Panc1 (cell line): ENCODE measurements at regions not wholly inside any gene's neighbourhood (a gene's known extent, or its start where the extent isn't known, plus 50 kb on each side); places are given as distances from the start of the nearest gene placed in this dataset.

ENCODE experiments used
- ATAC-seq: fragments of 200-7000 bp; cut with Tn5 transposase; 2 replicates; pipeline ENCODE4 v1.9.1; 2020; ENCODE audit warnings: mild to moderate bottlenecking, moderate library complexity
- BruUV-seq: library from RNA; stranded (reverse); fragments of 400-500 nt; replicated peaks from 2 replicates; lab custom pipeline; 2021; lab: Mats Ljungman, UMichigan
- CTCF ChIA-PET: fragments of 300-600 bp; sonication (Branson Sonifier 250); formaldehyde crosslinking; loops from one replicate; lab custom pipeline; 2022; ENCODE audit warnings: antibody characterized with exemption; lab: Charles Lee
- POLR2A ChIA-PET: fragments of 300-600 bp; sonication (Branson Sonifier 250); formaldehyde crosslinking; loops from one replicate; lab custom pipeline; 2022; ENCODE audit warnings: antibody characterized with exemption; lab: Charles Lee
- DNase-seq: peaks from one replicate; pipeline ENCODE4 v3.0.0-alpha.2; 2010; ENCODE audit warnings: low read depth, low spot score
- H3K27ac ChIP-seq: 2 replicates; pipeline ENCODE4 v1.5.1; 2011; ENCODE audit warnings: mild to moderate bottlenecking, low read length, inconsistent platforms
- H3K27me3 ChIP-seq: fragments of 200-500 bp; sonication (Bioruptor generic); 2 replicates; pipeline ENCODE4 v1.6.0; 2014; ENCODE audit warnings: low read length, inconsistent platforms; ENCODE audit not compliant: control insufficient read depth, insufficient read depth
- H3K36me3 ChIP-seq: fragments of 200-500 bp; sonication (Bioruptor generic); 2 replicates; pipeline ENCODE4 v1.5.1; 2014; ENCODE audit warnings: inconsistent platforms, mild to moderate bottlenecking, low read length, moderate library complexity; ENCODE audit not compliant: control insufficient read depth, insufficient read depth
- H3K4me1 ChIP-seq: 2 replicates; pipeline ENCODE4 v1.5.1; 2011; ENCODE audit warnings: inconsistent platforms, mild to moderate bottlenecking, low read length, moderate library complexity; ENCODE audit not compliant: control insufficient read depth, insufficient read depth
- H3K4me3 ChIP-seq, 2 experiments: 2 replicates each; pipeline ENCODE4 v1.5.1; 2011 to 2012; ENCODE audit warnings: low read depth in 2 of 2, low read length in 2 of 2, mild to moderate bottlenecking in 2 of 2, inconsistent platforms in 1 of 2, moderate library complexity in 1 of 2
- H3K9me3 ChIP-seq: fragments of 200-500 bp; sonication (Bioruptor generic); 2 replicates; pipeline ENCODE4 v1.5.1; 2014; ENCODE audit warnings: low read depth, mild to moderate bottlenecking, inconsistent platforms, low read length, moderate library complexity; ENCODE audit not compliant: control insufficient read depth, insufficient read depth
- CTCF ChIP-seq: fragments of 450-650 bp; IDR thresholded peaks from 2 replicates; pipeline ENCODE4 v1.5.1; 2017; ENCODE audit warnings: mild to moderate bottlenecking
- POLR2AphosphoS5 ChIP-seq: IDR thresholded peaks from 2 replicates; pipeline ENCODE4 v1.6.1; 2012; ENCODE audit warnings: mild to moderate bottlenecking, low read depth, low read length, moderate library complexity
- REST ChIP-seq, 2 experiments: IDR thresholded peaks; 2 replicates each; pipeline ENCODE4 v1.6.1; 2011 to 2012; ENCODE audit warnings: low read depth in 2 of 2, control low read depth in 1 of 2, low read length in 1 of 2, mild to moderate bottlenecking in 1 of 2, moderate library complexity in 1 of 2; ENCODE audit not compliant: insufficient read depth in 1 of 2
- SIN3A ChIP-seq: IDR thresholded peaks from 2 replicates; pipeline ENCODE4 v1.6.1; 2012; ENCODE audit warnings: low read depth, mild to moderate bottlenecking, low read length, moderate library complexity, borderline replicate concordance; ENCODE audit not compliant: insufficient read depth
- TCF7L2 ChIP-seq: IDR thresholded peaks from 2 replicates; pipeline ENCODE4 v1.6.1; 2011; ENCODE audit warnings: mild to moderate bottlenecking, low read depth, low read length, inconsistent platforms
- in situ Hi-C: cut with HindIII; loops from 2 replicates; pipeline ENCODE4 v1.10.0; 2016; ENCODE audit warnings: low sequenced_read_pairs, low pct_unique_long_range_greater_than_20kb
- intact Hi-C: fragments of 100-400 bp; cut with micrococcal nuclease; formaldehyde crosslinking; loops from one replicate; pipeline ENCODE4 v1.10.0; 2022; ENCODE audit not compliant: unreplicated experiment

- in situ Hi-C loops (no loop called here), intact Hi-C loops (no loop called here)
- Histone ChIP-seq H3K4me1 (no peaks in the 10 kb centered on the region), H3K27ac (no peak overlapping the region), H3K36me3 (no peaks in the 10 kb centered on the region), H3K4me3 (no peak overlapping the region), H3K9me3 (no peaks in the 10 kb centered on the region), H3K27me3 (no peaks in the 10 kb centered on the region)
- no peak for ATAC-seq
- BruUV-seq: no TSS peak
- POLR2A ChIA-PET: no interaction called here
- TF ChIP-seq REST (IDR thresholded peaks at IDR 0.05; ENCODE audit: insufficient read depth in 1 of 2, low read depth in 2 of 2, low read length in 1 of 2): no peak
- TF ChIP-seq POLR2AphosphoS5: no peak
- no peak for TF ChIP-seq CTCF
- TF ChIP-seq SIN3A: no peak
- TF ChIP-seq TCF7L2: no peak
- DNase-seq: no peak
- CTCF ChIA-PET: no interaction called here
Observed at GRCh38 chr3:99286266-99286845, 352.0 kb upstream of the COL8A1 start.

DNA sequence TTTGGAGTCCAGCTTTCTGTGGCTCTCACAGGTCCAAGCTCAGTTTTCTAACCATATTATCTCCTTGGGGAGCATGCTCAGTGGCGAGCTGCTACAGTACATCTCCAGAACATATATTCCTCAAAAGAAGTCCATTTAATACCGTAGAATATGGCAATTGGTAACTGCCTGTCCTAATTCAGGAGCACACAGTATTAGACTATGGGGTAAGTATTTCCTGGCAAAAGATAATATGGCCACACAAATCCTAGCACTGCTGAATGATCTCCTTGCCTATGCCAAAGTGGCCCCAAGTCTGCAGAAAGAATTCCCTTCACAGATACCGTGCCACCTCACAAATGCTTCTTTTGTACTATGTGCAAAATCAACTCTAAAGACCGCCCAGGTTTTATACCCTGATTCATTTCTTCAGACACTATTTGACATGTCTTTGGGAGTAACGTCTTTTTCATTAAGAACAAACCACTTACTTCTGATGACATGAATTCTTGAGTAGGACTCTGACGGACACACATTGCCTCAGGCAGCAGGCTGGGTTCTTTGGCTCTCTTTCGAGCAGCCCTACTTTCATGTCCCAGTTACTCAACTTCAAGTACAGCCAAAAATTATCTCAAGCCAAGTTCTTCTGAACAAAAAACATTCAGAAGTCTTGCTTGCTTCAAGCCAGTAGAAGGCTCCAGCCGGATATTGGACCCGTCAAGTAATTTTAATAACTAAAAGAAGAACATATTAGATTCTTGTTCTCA is 368.3 kb upstream of the DCBLD2 start:
- no TSS peak for BruUV-seq
- no peak overlapping the region for H3K27ac ChIP-seq
- in situ Hi-C loops (no loop called here), intact Hi-C loops (no loop called here)
- ChIA-PET CTCF (no interaction called here), POLR2A (no interaction called here)
- no peak overlapping the region for H3K4me3 ChIP-seq
- no peaks in the 10 kb centered on the region for H3K36me3 ChIP-seq
- DNase-seq (no peak), ATAC-seq (no peak)
- H3K9me3 ChIP-seq: 0 out of 2 replicates have a peak, but pooled peaks cover 3% of the 10 kb centered on the region
- no peaks in the 10 kb centered on the region for H3K27me3 ChIP-seq
- no peak for TF ChIP-seq POLR2AphosphoS5
- TF ChIP-seq TCF7L2: no peak
- no peak for TF ChIP-seq CTCF
- no peak for TF ChIP-seq REST (IDR thresholded peaks at IDR 0.05; ENCODE audit: insufficient read depth in 1 of 2, low read depth in 2 of 2, low read length in 1 of 2)
- no peak for TF ChIP-seq SIN3A
- H3K4me1 ChIP-seq: no peaks in the 10 kb centered on the region
